GM18498 (cell line): ENCODE measurements at regions not wholly inside any gene's neighbourhood (a gene's known extent, or its start where the extent isn't known, plus 50 kb on each side); places are given as distances from the start of the nearest gene placed in this dataset.
"Not testable (repeated sequence)": the region's sequence is repeated elsewhere in the genome, so short reads cannot be mapped to it uniquely, and the experiment has no call there.

Source experiments
- ATAC-seq: cut with Tn5 transposase; IDR thresholded peaks from one replicate; pipeline ENCODE4 v1.9.1; 2021; ENCODE audit warnings: mild to moderate bottlenecking, moderate library complexity; ENCODE audit not compliant: unreplicated experiment

DNA sequence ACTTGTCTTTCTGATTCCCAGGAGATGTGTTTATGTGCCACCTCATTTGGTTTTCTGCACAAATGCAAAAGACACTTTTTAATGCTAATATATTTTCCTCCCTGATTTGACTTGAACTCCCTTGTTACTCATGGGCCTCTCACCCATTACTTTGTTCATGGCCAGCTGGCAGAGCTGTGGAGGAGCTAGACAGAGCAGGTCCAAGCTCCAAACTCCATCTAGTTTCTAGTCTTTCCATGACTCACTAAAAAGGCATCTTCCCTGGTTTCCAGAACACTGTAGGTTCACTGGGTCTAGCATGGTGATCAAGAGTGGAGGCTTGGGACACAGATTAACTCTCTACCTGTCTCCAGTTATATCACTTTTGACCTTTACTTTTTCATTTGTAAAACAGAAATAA, 161.0 kb upstream of the SLC28A3 start:
- no peak for ATAC-seq

DNA sequence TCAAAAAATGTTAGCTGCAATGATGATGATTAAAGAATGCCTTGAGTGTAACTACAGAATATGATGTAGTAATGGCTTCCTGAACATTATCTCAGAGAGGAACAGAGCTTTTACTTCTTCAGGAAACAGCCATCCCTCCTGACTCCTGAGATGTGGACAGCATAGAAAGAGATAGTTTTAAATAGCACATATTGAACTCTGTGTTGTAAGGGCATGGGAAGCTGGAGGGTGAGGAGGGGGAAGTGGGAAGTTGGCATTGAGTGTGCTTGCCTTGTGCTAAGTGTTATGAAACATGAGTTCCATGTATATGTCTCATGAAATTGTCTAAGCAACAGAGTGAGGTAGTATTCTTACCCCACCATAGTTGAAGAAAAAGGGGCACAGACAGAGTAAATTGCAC, 161.5 kb upstream of the SLC28A3 start:
- no peak for ATAC-seq

DNA sequence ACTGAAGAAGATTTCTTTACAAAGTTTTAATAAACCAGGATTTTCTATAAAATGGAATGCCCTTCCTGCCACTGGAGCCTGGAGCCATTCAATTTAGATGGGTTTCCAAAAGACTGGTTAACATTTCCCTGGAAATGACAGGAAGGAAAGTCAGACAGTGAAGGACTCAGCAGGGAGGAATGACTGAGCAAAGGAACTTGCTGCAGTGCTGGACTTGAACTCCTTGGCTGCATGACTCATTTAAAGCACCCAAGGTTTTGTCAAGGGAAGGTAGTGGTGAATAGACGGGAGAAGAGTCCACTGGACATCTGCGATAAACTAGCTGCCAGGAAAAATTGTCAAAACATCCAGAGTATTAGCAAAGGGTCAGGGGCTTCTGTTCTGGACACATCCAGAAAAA, 163.8 kb upstream of the SLC28A3 start:
- no peak for ATAC-seq

DNA sequence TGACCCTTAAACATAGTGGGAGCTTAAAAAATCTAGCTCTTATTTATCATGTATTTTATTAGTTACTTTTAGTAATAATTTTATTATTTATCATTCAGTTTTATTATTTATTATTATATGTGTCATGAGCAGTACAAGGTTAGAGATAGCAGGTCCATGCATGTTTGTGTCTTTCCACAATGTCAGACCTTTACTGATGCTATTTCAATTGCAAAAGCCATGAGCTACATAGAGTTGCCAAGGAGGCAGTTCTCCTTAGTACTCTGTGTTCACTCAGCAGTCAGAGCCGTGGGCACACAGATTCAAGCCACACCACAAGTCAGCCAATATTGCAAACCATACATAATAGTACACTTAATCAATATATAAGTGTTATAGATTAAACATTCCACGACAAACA, 157.9 kb upstream of the NTRK2 start:
- ATAC-seq, result no peak

DNA sequence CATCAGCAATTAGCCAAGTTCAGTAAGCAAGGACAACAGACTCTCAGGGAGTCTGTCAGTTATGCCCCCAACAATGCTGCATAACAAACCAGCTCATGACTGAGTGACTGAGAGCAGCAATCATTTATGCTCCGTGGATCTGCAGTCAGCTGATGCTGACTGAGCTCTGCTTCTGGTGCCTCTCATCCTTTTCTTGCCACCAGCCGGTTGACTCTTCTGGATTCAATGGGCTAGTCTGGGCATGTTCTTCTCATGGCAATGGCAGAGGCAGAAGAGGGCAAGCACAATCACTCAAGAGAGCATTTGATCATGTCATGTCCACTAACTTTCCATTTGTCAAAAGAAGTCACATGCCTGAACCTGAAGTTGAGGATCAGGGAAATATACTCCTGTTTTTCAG, 157.0 kb upstream of the NTRK2 start:
- no peak for ATAC-seq

DNA sequence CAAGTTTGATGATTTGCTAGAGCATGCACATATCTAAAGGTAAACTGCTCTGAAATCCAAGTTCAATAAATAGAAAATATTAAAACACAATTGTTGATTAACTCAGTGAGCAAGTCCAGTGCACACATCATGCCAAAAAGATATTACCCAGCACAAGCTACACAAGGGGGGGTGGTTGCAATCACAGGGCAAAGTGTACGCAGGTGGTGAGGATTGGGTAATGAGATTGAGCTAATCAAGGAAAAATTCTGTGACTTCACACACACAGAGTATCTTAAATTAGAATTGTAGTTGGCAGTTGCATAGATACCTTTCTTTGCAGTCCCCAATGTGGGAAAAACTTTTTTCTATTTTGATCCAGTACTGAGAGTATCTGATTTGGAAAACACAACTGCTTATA, 156.1 kb upstream of the NTRK2 start:
- ATAC-seq, result no peak

DNA sequence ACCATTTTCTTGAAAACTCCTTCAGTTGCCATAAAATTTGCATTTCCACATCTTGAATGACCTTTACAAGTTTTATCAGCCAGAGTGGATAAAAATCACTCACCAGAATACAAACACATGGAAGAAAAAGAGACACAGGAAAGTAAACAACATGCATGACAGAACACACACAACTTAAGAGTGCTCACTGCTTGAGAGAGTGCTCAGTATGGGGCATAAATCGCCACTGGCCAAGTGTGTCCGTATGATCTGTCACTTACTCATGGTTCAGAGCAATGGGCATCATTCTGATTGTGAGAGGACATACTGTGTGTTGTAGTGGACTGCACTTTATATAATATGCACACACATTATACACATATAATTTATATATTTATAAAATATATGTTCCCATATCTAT, 155.6 kb upstream of the NTRK2 start:
- no peak for ATAC-seq

- ATAC-seq, result no peak
Measured at GRCh38 chr9:84514421-84514820, 155.1 kb upstream of the NTRK2 start.

GRCh38 chr9:84517026-84517425, 152.5 kb upstream of the NTRK2 start:
- no peak for ATAC-seq

DNA sequence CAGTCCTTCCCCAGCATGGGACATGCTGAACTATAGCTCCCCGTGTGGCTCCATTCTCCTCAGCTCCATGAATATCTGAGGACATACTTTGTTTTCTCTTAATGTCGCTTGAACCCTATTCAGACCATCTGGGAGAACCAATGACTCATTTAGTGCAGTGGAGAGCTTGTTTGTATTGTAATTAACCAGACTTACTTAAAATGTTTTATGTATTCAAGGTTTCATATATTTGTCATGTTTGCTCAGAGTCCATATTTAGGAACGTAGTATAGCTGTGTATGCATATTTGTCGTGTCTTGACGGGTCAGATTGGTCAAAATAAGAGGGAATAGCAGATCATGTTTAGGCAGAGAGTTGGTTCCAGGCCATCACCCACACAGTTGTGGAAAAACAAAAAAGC, 150.1 kb upstream of the NTRK2 start:
- ATAC-seq, result no peak

GRCh38 chr9:84521208-84521607, 148.3 kb upstream of the NTRK2 start:
- no peak for ATAC-seq

DNA sequence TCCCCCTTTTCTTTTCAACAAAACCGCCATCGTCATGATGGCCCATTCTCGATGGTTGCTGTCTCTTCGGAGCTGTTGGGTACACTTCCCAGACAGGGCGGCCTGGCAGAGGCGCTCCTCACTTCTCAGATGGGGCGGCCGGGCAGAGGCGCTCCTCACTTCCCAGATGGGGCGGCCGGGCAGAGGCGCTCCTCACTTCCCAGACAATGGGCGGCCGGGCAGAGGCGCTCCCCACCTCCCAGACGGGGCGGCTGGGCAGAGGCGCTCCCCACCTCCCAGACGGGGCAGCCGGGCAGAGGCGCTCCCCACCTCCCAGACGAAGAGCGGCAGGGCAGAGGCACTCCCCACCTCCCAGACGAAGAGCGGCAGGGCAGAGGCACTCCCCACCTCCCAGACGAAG, 143.3 kb upstream of the NTRK2 start:
- not testable (repeated sequence) for ATAC-seq

GRCh38 chr9:84527060-84527720, 142.3 kb upstream of the NTRK2 start:
- not testable (repeated sequence) for ATAC-seq

DNA sequence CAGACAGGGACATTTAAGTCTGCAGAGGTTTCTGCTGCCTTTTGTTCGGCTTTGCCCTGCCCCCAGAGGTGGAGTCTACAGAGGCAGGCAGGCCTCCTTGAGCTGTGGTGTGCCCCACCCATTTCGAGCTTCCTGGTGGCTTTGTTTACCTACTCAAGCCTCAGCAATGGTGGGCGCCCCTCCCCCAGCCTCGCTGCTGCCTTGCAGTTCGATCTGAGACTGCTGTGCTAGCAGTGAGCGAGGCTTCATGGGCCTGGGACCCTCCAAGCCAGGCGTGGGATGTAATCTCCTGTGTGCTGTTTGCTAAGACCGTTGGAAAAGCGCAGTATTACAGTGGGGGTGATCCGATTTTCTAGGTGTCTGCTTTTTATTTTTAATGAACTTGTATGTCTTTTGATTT, 133.6 kb upstream of the NTRK2 start:
- ATAC-seq, result not testable (repeated sequence)

DNA sequence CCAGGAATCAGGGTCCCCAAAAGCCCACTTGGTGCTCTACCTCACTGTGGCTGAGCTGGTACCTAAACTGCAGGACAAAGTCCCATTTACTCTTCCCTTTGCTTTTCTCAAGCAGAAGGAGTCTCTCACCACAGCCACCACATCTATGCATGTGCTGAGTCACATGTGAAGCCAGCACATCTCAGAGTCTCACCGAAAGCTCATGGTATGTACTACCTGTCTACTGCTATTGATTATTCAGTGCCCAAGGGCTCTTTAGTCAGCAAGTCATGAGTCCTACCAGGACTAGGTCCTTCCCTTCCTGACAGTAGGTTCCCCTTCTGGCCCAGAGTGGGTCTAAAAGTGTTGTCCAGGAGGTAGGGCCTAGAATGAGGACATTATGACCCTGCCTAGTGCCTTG, 130.7 kb upstream of the NTRK2 start:
- no peak for ATAC-seq

DNA sequence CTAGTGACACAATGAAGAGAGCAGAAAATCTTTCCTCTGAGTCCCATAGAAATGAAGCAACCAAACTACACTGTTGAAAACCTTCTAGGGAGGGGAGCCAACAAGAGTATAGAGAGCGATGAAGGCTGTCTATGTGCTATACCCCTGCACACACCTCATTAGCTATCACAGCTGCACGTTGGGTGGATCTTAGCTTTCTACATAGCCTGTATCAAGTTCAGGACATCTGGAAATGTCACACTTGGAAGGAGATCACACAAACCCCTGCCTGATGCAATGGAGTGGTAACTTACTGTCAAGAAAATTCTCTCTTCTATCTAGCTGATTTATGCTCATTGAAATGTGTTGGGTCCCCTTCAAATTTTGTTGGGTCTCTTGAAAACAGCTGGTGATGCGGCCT, 127.0 kb upstream of the NTRK2 start:
- no peak for ATAC-seq

- no peak for ATAC-seq
Measured at GRCh38 chr9:84554069-84554664, 115.4 kb upstream of the NTRK2 start.

DNA sequence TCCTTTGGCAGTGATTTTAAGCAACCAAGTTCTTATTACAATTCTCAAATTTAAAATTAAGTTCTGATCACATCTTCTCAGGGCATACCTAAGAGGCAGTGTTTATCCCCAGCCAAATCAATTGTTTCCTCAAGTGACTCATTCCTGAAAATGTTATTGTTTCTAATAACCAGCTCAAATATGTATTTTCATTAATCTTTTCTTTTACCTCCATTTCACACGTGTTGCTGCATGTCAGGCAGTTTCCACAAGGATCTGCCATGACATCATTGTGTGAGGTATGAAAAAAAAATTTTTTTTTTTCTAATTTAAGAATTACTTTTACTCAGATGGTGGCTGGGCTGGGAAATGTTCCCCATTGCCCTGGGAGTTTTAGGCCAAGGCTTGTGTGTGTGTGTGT, 113.0 kb upstream of the NTRK2 start:
- ATAC-seq, result no peak

- no peak for ATAC-seq
Measured at GRCh38 chr9:84557751-84558150, 111.8 kb upstream of the NTRK2 start.

DNA sequence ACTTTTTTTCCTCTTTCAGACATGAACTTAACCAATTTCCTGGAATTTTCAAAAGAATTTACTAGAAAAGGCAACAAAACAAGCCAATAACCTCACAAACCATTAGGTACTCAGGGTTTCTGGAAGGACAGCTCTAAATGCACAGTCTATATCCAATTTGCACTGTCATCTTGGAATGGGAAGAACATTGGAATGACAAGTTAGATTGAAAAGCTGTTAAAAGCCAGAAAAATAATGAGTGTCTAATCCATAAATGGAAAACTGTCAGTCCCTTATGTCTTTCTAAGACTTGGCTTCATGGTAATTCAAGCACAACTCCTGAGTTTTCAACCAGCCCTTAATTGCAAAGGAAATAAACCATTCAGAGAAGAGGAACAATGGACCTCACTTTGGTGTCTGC, 105.8 kb upstream of the NTRK2 start:
- no peak for ATAC-seq

- ATAC-seq, result no peak
Measured at GRCh38 chr9:84567805-84568204, 101.7 kb upstream of the NTRK2 start.

GRCh38 chr9:84570482-84571154, 98.9 kb upstream of the NTRK2 start:
- no peak for ATAC-seq

- ATAC-seq, result no peak
Measured at GRCh38 chr9:84573083-84573482, 96.4 kb upstream of the NTRK2 start.
